Heart left ventricle (tissue), 16 donors: ENCODE measurements at regions not wholly inside any gene's neighbourhood (a gene's known extent, or its start where the extent isn't known, plus 50 kb on each side); places are given as distances from the start of the nearest gene placed in this dataset.
"Not testable (repeated sequence)": the region's sequence is repeated elsewhere in the genome, so short reads cannot be mapped to it uniquely, and the experiment has no call there.

Source experiments
- ATAC-seq, 4 donors: fragments of 200-7000 bp; cut with Tn5 transposase; one replicate each; pipeline ENCODE4 v1.9.1; 2020 to 2022; ENCODE audit warnings: moderate library complexity in 4 of 4, mild to moderate bottlenecking in 3 of 4, moderate number of reproducible peaks in 1 of 4
- DNase-seq, 5 donors: peaks; one replicate each; pipeline ENCODE4 v3.0.0-alpha.2; 2020
- H3K27ac ChIP-seq, 12 donors: fragments of 200-600 bp; sonication (generic) in 4 of 12; one replicate each; pipeline versions ENCODE4 v1.5.0 to v1.8.0; 2016 to 2022; ENCODE audit warnings: mild to moderate bottlenecking in 2 of 12
- H3K27me3 ChIP-seq, 9 donors: fragments of 200-600 bp; sonication (generic) in 2 of 9; one replicate each; pipeline versions ENCODE4 v1.5.1 to v1.8.0; 2016 to 2022; ENCODE audit warnings: mild to moderate bottlenecking in 3 of 9
- H3K36me3 ChIP-seq, 9 donors: fragments of 200-600 bp; sonication (generic) in 2 of 9; one replicate each; pipeline versions ENCODE4 v1.5.0 to v1.8.0; 2018 to 2022; ENCODE audit warnings: mild to moderate bottlenecking in 2 of 9
- H3K4me1 ChIP-seq, 12 donors: fragments of 200-600 bp; sonication (generic) in 4 of 12; one replicate each; pipeline versions ENCODE4 v1.5.0 to v1.8.0; 2016 to 2022; ENCODE audit warnings: mild to moderate bottlenecking in 3 of 12
- H3K4me3 ChIP-seq, 12 donors: fragments of 200-600 bp; sonication (generic) in 4 of 12; one replicate each; pipeline versions ENCODE4 v1.5.0 to v1.8.0; 2017 to 2022; ENCODE audit warnings: mild to moderate bottlenecking in 9 of 12, moderate library complexity in 4 of 12
- H3K9me3 ChIP-seq, 12 donors: fragments of 200-600 bp; sonication (generic) in 4 of 12; one replicate each; pipeline versions ENCODE4 v1.5.0 to v1.8.0; 2016 to 2022; ENCODE audit warnings: mild to moderate bottlenecking in 1 of 12
- POLR2A ChIP-seq, 2 donors: fragments of 450-650 bp; IDR thresholded peaks; one replicate each; pipeline ENCODE4 v1.6.1; 2017; ENCODE audit warnings: antibody characterized with exemption in 2 of 2, mild to moderate bottlenecking in 2 of 2, moderate library complexity in 2 of 2
- WGBS, 4 donors: extraction: QIAGEN DNeasy Blood & Tissue Kit in 2 of 4; methylation state at CpG; one replicate each; pipeline versions ENCODE4 v1.1.5 to v1.1.7; 2013 to 2018; 5-methylcytosine and 5-hydroxymethylcytosine counted together
- intact Hi-C, 10 donors: fragments of 100-400 bp; cut with DNase I; formaldehyde crosslinking; loops; one replicate each; pipeline versions ENCODE4 v1.11.1 to v1.14.2; 2022
- TF ChIP-seq, protein P1 (sequence below), 12 donors: fragments of 200-600 bp; sonication (generic) in 4 of 12; IDR thresholded peaks; one replicate each; pipeline versions ENCODE4 v1.5.0 to v1.8.0; 2018 to 2022; ENCODE audit warnings: antibody characterized with exemption in 12 of 12, mild to moderate bottlenecking in 5 of 12
- donor health status: ischemic (EF 13 %, LVEDD 7.1; RV severe dilation, severe dysfunction).
- donor health status: healthy with polysubstance abuse.
- donor health status: DM: no; HTN: yes; CAD: no.
- donor health status: DM: no; HTN: no; CAD: no.
- donor health status: ischemic (EF 25% LVEDD 6.9; RV normal size, moderate dysfunction).
- donor health status: ischemic (EF 25% LVEDD 5.7; RV mildly dilated, moderate dysfunction).
- donor health status: healthy.
- donor health status: DM: yes; HTN: yes; CAD: no.
- donor health status: ischemic (EF 35%, LVEDD 5.7; RV mildly dilated, moderate dysfunction).
- donor health status: nonischemic (EF 11% LVEDD 7.7; RV severe dilation, severe dysfunction).
- donor health status: DM: yes; HTN: yes; CAD: no.
- donor health status: PGD.
- donor health status: ischemic (EF 29% LVEDD 5.4; RV normal size, mild dysfunction).
- donor health status: nonischemic (EF 23%, LVEDD 6.1; RV moderate dilation, normal function).

DNA sequence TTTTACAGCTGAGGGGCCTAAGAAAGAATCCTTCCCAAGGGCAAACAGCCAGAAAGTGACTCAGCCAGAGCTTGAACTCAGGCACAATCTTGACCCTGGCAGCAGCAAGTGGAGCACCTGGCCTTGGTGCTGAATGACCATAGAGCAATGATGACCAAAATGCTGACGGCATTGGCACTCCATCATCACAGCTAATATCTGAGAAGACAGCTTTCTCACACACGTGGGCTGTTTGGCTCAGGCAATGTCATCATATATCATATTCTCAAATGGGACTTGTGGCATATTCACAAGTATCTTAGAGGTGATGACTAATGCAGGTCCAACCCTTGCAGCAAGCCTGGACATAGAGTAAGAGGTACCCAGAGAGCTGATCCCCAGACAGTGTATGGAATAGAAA is 443.9 kb upstream of the MYT1L start:
- TF ChIP-seq POLR2A (IDR thresholded peaks at IDR 0.05): no peak
- TF ChIP-seq, protein P1, sequence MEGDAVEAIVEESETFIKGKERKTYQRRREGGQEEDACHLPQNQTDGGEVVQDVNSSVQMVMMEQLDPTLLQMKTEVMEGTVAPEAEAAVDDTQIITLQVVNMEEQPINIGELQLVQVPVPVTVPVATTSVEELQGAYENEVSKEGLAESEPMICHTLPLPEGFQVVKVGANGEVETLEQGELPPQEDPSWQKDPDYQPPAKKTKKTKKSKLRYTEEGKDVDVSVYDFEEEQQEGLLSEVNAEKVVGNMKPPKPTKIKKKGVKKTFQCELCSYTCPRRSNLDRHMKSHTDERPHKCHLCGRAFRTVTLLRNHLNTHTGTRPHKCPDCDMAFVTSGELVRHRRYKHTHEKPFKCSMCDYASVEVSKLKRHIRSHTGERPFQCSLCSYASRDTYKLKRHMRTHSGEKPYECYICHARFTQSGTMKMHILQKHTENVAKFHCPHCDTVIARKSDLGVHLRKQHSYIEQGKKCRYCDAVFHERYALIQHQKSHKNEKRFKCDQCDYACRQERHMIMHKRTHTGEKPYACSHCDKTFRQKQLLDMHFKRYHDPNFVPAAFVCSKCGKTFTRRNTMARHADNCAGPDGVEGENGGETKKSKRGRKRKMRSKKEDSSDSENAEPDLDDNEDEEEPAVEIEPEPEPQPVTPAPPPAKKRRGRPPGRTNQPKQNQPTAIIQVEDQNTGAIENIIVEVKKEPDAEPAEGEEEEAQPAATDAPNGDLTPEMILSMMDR (IDR thresholded peaks at IDR 0.05): no peak
- Histone ChIP-seq H3K27ac (no peak overlapping the region), H3K9me3 (no peaks in the 10 kb centered on the region), H3K27me3 (no peaks in the 10 kb centered on the region), H3K4me3 (no peak overlapping the region), H3K4me1 (peaks cover 0 to 6% (median 1%) of the 10 kb centered on the region in 12 donors), H3K36me3 (no peaks in the 10 kb centered on the region)
- ATAC-seq: no peak
- DNase-seq: no peak
- intact Hi-C loops: no loop called here
- 45 to 91% (median 66%) methylated on average over 2 of the region's 2 CpGs for WGBS, 4 donors

DNA sequence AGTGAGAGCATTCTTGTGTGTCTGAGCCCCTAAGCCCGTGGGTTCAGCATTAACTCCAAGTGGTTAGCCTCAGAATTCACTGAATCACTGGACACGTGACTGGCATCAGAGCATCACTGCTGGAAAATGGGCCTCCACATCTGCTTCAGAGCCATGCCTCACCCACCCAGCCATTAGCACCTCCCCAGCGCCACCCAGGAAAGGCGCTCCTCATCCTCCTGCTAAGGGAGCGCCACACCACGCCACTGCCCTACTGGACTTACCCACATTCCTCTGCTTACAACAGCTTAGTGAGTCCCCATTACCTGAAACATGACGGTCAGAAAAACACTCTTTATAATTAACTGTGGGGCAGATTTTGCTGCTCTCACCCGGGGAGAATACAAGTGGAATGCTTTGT is 442.6 kb upstream of the MYT1L start:
- no peaks in the 10 kb centered on the region for H3K9me3 ChIP-seq
- H3K27ac ChIP-seq: no peak overlapping the region
- no peak for ATAC-seq
- H3K4me3 ChIP-seq: no peak overlapping the region
- peaks cover 0 to 13% (median 3%) of the 10 kb centered on the region in 12 donors for H3K4me1 ChIP-seq
- TF ChIP-seq POLR2A (IDR thresholded peaks at IDR 0.05): no peak
- TF ChIP-seq, protein P1 (IDR thresholded peaks at IDR 0.05): no peak
- intact Hi-C loops: loop anchor here in 2 of 10 donors (5.0 kb wide), 2 partner anchors 74 to 161 kb away; no protein-coding TSS in a partner anchor
- no peaks in the 10 kb centered on the region for H3K27me3 ChIP-seq
- WGBS, 4 donors: 84 to 89% (median 86%) methylated on average over 8 of the region's 8 CpGs
- no peaks in the 10 kb centered on the region for H3K36me3 ChIP-seq
- DNase-seq: no peak

DNA sequence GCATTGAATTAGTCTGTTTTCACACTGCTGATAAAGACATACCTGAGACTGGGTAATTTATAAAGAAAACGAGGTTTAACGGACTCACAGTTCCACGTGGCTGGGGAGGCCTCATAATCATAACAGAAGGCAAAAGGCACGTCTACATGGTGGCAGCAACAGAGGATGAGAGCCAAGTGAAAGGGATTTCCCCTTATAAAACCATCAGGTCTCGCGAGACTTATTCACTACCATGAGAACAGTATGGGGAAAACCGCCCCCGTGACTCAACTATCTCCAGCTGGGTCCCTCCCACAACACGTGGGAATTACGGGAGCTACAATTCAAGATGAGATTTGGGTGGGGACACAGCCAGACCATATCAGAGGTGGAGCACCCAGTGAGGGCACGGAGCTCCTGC is 442.0 kb upstream of the MYT1L start:
- H3K27me3 ChIP-seq, DNase-seq, H3K36me3 ChIP-seq, H3K27ac ChIP-seq, ATAC-seq, H3K4me3 ChIP-seq, H3K9me3 ChIP-seq: not testable (repeated sequence)
- intact Hi-C loops: loop anchor here in 2 of 10 donors (5.0 kb wide), 2 partner anchors 74 to 161 kb away; no protein-coding TSS in a partner anchor
- peaks cover 0 to 13% (median 3%) of the 10 kb centered on the region in 12 donors for H3K4me1 ChIP-seq
- 77 to 87% (median 80%) methylated on average over 11 of the region's 11 CpGs for WGBS, 4 donors

DNA sequence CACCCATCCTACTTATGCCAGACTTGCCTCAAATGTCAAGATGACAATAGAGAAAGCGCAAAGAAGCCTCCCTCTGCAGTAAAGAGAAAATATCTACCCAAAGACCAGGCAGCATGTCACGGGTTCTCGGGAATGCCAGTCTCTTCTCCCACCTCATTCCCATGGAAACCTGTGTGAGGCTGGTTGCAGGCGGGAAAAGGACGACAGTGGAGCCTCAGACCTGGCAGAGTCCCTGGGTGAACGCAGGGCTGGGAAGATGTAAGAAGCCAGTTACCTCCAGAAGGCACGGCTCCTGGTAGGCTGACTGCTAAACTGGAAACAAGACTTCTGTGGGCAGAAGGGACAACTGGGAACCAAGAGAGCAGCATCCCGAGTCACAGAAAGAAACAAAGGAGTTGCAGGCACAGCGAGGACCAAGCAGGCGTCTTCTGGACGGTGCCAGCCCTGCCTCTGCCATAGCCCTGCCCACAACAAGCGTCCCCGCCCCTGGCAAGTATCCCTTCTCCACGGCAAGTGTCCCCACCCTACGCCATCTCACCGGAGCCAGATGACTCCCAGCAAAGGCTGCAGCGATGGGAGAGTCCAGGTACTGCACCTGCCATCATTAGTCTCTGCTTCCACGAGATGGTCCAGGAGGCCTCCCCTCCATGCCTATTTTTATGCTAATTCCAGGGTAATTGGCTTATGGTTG is 440.8 kb upstream of the MYT1L start:
- no peaks in the 10 kb centered on the region for H3K9me3 ChIP-seq
- no peaks in the 10 kb centered on the region for H3K36me3 ChIP-seq
- H3K4me3 ChIP-seq: no peak overlapping the region
- intact Hi-C loops: loop anchor here in 2 of 10 donors (5.0 kb wide), 2 partner anchors 75 to 160 kb away; no protein-coding TSS in a partner anchor
- no peaks in the 10 kb centered on the region for H3K27me3 ChIP-seq
- TF ChIP-seq, protein P1 (IDR thresholded peaks at IDR 0.05): no peak
- no peak for TF ChIP-seq POLR2A (IDR thresholded peaks at IDR 0.05)
- WGBS, 4 donors: 78 to 88% (median 82%) methylated on average over 18 of the region's 18 CpGs
- H3K27ac ChIP-seq: no peak overlapping the region
- ATAC-seq (no peak), DNase-seq (no peak)
- H3K4me1 ChIP-seq: peaks cover 0 to 13% (median 3%) of the 10 kb centered on the region in 12 donors
